ENCODE measurements at regions not wholly inside any gene's neighbourhood (a gene's known extent, or its start where the extent isn't known, plus 50 kb on each side); places are given as distances from the start of the nearest gene placed in this dataset.

GRCh38 chr17:27386206-27387075 is 69.8 kb upstream of the KSR1 start:
- intact Hi-C loops (cut with micrococcal nuclease; ENCODE audit: unreplicated experiment) (no loop called here), in situ Hi-C loops (cut with HindIII; ENCODE audit: low pct_unique_long_range_greater_than_20kb, low sequenced_read_pairs) (no loop called here)
- DNase-seq (ENCODE audit: low read depth, low spot score) (no peak), ATAC-seq (no peak)
- no TSS peak for BruUV-seq (replicated peaks)
- TF ChIP-seq TCF7L2 (IDR thresholded peaks at IDR 0.05; ENCODE audit: low read depth, low read length) (no peak), REST (IDR thresholded peaks at IDR 0.05; ENCODE audit: insufficient read depth in 1 of 2, low read depth in 2 of 2, low read length in 1 of 2) (no peak), SIN3A (IDR thresholded peaks at IDR 0.05; ENCODE audit: borderline replicate concordance, insufficient read depth, low read depth, low read length) (no peak), POLR2AphosphoS5 (IDR thresholded peaks at IDR 0.05; ENCODE audit: low read depth, low read length) (no peak), CTCF (IDR thresholded peaks at IDR 0.05) (no peak)
- no peaks in the 10 kb centered on the region for H3K27me3 ChIP-seq (ENCODE audit: control insufficient read depth, insufficient read depth, low read length)
- H3K9me3 ChIP-seq (ENCODE audit: control insufficient read depth, insufficient read depth, low read depth, low read length) = no peaks in the 10 kb centered on the region
- ChIA-PET CTCF (no interaction called here), POLR2A (no interaction called here)
- peaks cover 8% of the 10 kb centered on the region for H3K4me1 ChIP-seq (ENCODE audit: control insufficient read depth, insufficient read depth, low read length)
- H3K27ac ChIP-seq (ENCODE audit: low read length) = no peak overlapping the region
- no peaks in the 10 kb centered on the region for H3K36me3 ChIP-seq (ENCODE audit: control insufficient read depth, insufficient read depth, low read length)
- H3K4me3 ChIP-seq (ENCODE audit: low read depth in 2 of 2, low read length in 2 of 2) = no peak overlapping the region

GRCh38 chr17:27389542-27390140 is 66.6 kb upstream of the KSR1 start:
- Histone ChIP-seq H3K9me3 (ENCODE audit: control insufficient read depth, insufficient read depth, low read depth, low read length) (no peaks in the 10 kb centered on the region), H3K36me3 (ENCODE audit: control insufficient read depth, insufficient read depth, low read length) (no peaks in the 10 kb centered on the region), H3K27ac (ENCODE audit: low read length) (no peak overlapping the region), H3K4me1 (ENCODE audit: control insufficient read depth, insufficient read depth, low read length) (no peaks in the 10 kb centered on the region), H3K4me3 (ENCODE audit: low read depth in 2 of 2, low read length in 2 of 2) (no peak overlapping the region), H3K27me3 (ENCODE audit: control insufficient read depth, insufficient read depth, low read length) (no peaks in the 10 kb centered on the region)
- ChIA-PET POLR2A (no interaction called here), CTCF (no interaction called here)
- in situ Hi-C loops (cut with HindIII; ENCODE audit: low pct_unique_long_range_greater_than_20kb, low sequenced_read_pairs) (no loop called here), intact Hi-C loops (cut with micrococcal nuclease; ENCODE audit: unreplicated experiment) (no loop called here)
- ATAC-seq (no peak), DNase-seq (ENCODE audit: low read depth, low spot score) (no peak)
- no TSS peak for BruUV-seq (replicated peaks)
- no peak for TF ChIP-seq TCF7L2 (IDR thresholded peaks at IDR 0.05; ENCODE audit: low read depth, low read length)
- no peak for TF ChIP-seq SIN3A (IDR thresholded peaks at IDR 0.05; ENCODE audit: borderline replicate concordance, insufficient read depth, low read depth, low read length)
- TF ChIP-seq POLR2AphosphoS5 (IDR thresholded peaks at IDR 0.05; ENCODE audit: low read depth, low read length) = no peak
- TF ChIP-seq CTCF (IDR thresholded peaks at IDR 0.05) = no peak
- no peak for TF ChIP-seq REST (IDR thresholded peaks at IDR 0.05; ENCODE audit: insufficient read depth in 1 of 2, low read depth in 2 of 2, low read length in 1 of 2)
